Tibial nerve (tissue), 4 donors: ENCODE measurements at regions not wholly inside any gene's neighbourhood (a gene's known extent, or its start where the extent isn't known, plus 50 kb on each side); places are given as distances from the start of the nearest gene placed in this dataset.
"Not testable (repeated sequence)": the region's sequence is repeated elsewhere in the genome, so short reads cannot be mapped to it uniquely, and the experiment has no call there.

Experiments used
- DNase-seq, 2 donors: peaks; one replicate each; pipeline ENCODE4 v3.0.0-alpha.2; 2019; ENCODE audit warnings: low spot score in 2 of 2
- H3K27ac ChIP-seq, 4 donors: fragments of 200-600 bp; sonication (generic) in 3 of 4; one replicate each; pipeline ENCODE4 v1.5.1; 2017 to 2019; ENCODE audit warnings: mild to moderate bottlenecking in 1 of 4
- H3K27me3 ChIP-seq, 2 donors: fragments of 200-600 bp; sonication (generic) in 1 of 2; one replicate each; pipeline versions ENCODE4 v1.5.1 to v1.6.0; 2017 to 2019
- H3K36me3 ChIP-seq, 3 donors: fragments of 200-600 bp; sonication (generic); one replicate each; pipeline ENCODE4 v1.5.1; 2018 to 2019
- H3K4me1 ChIP-seq, 4 donors: fragments of 200-600 bp; sonication (generic) in 3 of 4; one replicate each; pipeline ENCODE4 v1.5.1; 2017 to 2019
- H3K4me3 ChIP-seq, 4 donors: fragments of 200-600 bp; sonication (generic) in 3 of 4; one replicate each; pipeline ENCODE4 v1.5.1; 2017 to 2019; ENCODE audit warnings: mild to moderate bottlenecking in 1 of 4, moderate library complexity in 1 of 4
- H3K9me3 ChIP-seq, 4 donors: fragments of 200-600 bp; sonication (generic) in 3 of 4; one replicate each; pipeline ENCODE4 v1.5.1; 2017 to 2019
- EP300 ChIP-seq, 2 donors: sonication (generic); formaldehyde crosslinking; IDR thresholded peaks; one replicate each; pipeline ENCODE4 v1.6.1; 2017; ENCODE audit warnings: antibody characterized with exemption in 2 of 2, mild to moderate bottlenecking in 1 of 2
- POLR2A ChIP-seq, 2 donors: fragments of 450-650 bp; IDR thresholded peaks; one replicate each; pipeline ENCODE4 v1.6.1; 2017; ENCODE audit warnings: antibody characterized with exemption in 2 of 2, mild to moderate bottlenecking in 2 of 2, moderate library complexity in 2 of 2
- WGBS, 2 donors: methylation state at CpG; one replicate each; pipeline ENCODE4 v1.1.5; 2018; 5-methylcytosine and 5-hydroxymethylcytosine counted together
- TF ChIP-seq, protein P1 (sequence below), 5 experiments: fragments of 200-600 bp in 3 of 5; fragments of 450-650 bp in 2 of 5; sonication (generic) in 3 of 5; IDR thresholded peaks; one replicate each; pipeline ENCODE4 v1.5.1; 2016 to 2019; ENCODE audit warnings: antibody characterized with exemption in 5 of 5, mild to moderate bottlenecking in 3 of 5, moderate library complexity in 2 of 5

- WGBS, 2 donors, result 35 to 40% methylated on average over 2 of the region's 2 CpGs
- H3K27ac ChIP-seq, result no peak overlapping the region
- no peaks in the 10 kb centered on the region for H3K36me3 ChIP-seq
- TF ChIP-seq EP300 (IDR thresholded peaks at IDR 0.05) (no peak), POLR2A (IDR thresholded peaks at IDR 0.05) (no peak)
- TF ChIP-seq, protein P1, sequence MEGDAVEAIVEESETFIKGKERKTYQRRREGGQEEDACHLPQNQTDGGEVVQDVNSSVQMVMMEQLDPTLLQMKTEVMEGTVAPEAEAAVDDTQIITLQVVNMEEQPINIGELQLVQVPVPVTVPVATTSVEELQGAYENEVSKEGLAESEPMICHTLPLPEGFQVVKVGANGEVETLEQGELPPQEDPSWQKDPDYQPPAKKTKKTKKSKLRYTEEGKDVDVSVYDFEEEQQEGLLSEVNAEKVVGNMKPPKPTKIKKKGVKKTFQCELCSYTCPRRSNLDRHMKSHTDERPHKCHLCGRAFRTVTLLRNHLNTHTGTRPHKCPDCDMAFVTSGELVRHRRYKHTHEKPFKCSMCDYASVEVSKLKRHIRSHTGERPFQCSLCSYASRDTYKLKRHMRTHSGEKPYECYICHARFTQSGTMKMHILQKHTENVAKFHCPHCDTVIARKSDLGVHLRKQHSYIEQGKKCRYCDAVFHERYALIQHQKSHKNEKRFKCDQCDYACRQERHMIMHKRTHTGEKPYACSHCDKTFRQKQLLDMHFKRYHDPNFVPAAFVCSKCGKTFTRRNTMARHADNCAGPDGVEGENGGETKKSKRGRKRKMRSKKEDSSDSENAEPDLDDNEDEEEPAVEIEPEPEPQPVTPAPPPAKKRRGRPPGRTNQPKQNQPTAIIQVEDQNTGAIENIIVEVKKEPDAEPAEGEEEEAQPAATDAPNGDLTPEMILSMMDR (IDR thresholded peaks at IDR 0.05), result no peak
- no peaks in the 10 kb centered on the region for H3K9me3 ChIP-seq
- H3K4me1 ChIP-seq, result no peaks in the 10 kb centered on the region
- H3K4me3 ChIP-seq, result no peak overlapping the region
- no peaks in the 10 kb centered on the region for H3K27me3 ChIP-seq
- DNase-seq, result no peak
Measured at GRCh38 chr4:158395889-158396288, 125.8 kb upstream of the RXFP1 start.

DNA sequence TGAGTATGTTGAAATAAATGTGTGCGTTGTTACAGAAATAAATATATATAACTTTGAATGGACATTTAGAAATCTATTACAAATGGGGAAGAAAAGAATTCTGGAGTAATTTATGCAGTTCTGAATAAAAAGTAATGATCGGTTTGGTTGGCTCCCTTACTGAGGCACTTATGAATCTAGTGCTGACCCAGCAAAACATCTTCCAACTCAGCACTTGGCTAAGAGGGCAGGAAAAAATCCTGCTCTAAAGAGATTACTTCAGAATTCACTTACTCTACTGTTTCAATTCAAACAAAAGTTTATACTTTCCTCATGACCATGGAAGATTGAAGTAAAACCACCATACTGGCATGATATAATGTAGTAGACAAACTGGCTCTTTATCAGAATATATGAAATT lies 123.9 kb upstream of the RXFP1 start:
- no peaks in the 10 kb centered on the region for H3K36me3 ChIP-seq
- no peak overlapping the region for H3K27ac ChIP-seq
- H3K9me3 ChIP-seq, result no peaks in the 10 kb centered on the region
- 68 to 78% methylated on average over 2 of the region's 2 CpGs for WGBS, 2 donors
- H3K4me1 ChIP-seq, result no peaks in the 10 kb centered on the region
- DNase-seq, result no peak
- no peaks in the 10 kb centered on the region for H3K27me3 ChIP-seq
- TF ChIP-seq POLR2A (IDR thresholded peaks at IDR 0.05), result no peak
- TF ChIP-seq EP300 (IDR thresholded peaks at IDR 0.05), result no peak
- TF ChIP-seq, protein P1 (IDR thresholded peaks at IDR 0.05), result no peak
- no peak overlapping the region for H3K4me3 ChIP-seq

DNA sequence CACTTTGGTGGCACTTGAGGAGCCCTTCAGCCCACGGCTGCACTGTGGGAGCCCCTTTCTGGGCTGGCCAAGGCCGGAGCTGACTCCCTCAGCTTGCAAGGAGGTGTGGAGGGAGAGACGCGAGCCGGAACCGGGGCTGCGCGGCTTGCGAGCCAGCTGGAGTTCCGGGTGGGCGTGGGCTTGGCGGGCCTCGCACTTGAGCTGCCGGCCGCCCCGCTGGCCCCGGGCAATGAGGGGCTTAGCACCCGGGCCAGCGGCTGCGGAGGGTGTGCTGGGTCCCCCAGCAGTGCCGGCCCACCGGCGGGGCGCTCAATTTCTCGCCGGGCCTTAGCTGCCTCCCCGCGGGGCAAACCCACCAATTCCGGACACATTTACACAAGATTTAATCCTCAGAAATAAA lies 113.7 kb upstream of the RXFP1 start:
- not testable (repeated sequence) for H3K4me3 ChIP-seq, H3K36me3 ChIP-seq, DNase-seq, H3K27ac ChIP-seq, H3K4me1 ChIP-seq, H3K27me3 ChIP-seq
- peaks cover 0 to 11% (median 0%) of the 10 kb centered on the region in 4 donors for H3K9me3 ChIP-seq
- WGBS, 2 donors, result 96 to 97% methylated on average over 13 to 22 of the region's 29 CpGs

GRCh38 chr4:158410272-158410671 lies 111.4 kb upstream of the RXFP1 start:
- Histone ChIP-seq H3K4me3 (no peak overlapping the region), H3K9me3 (peaks cover 0 to 5% (median 0%) of the 10 kb centered on the region in 4 donors), H3K4me1 (no peaks in the 10 kb centered on the region), H3K36me3 (no peaks in the 10 kb centered on the region), H3K27me3 (no peaks in the 10 kb centered on the region), H3K27ac (no peak overlapping the region)
- WGBS, 2 donors, result 68 to 70% methylated on average over 3 of the region's 3 CpGs
- DNase-seq, result no peak
- TF ChIP-seq, protein P1 (IDR thresholded peaks at IDR 0.05), result no peak
- no peak for TF ChIP-seq EP300 (IDR thresholded peaks at IDR 0.05)
- TF ChIP-seq POLR2A (IDR thresholded peaks at IDR 0.05), result no peak

- H3K9me3 ChIP-seq, result peaks cover 0 to 5% (median 0%) of the 10 kb centered on the region in 4 donors
- no peak overlapping the region for H3K4me3 ChIP-seq
- no peaks in the 10 kb centered on the region for H3K4me1 ChIP-seq
- TF ChIP-seq POLR2A (IDR thresholded peaks at IDR 0.05) (no peak), EP300 (IDR thresholded peaks at IDR 0.05) (no peak)
- TF ChIP-seq, protein P1 (IDR thresholded peaks at IDR 0.05), result no peak
- no peak for DNase-seq
- WGBS, 2 donors, result 41 to 66% methylated on average over 2 of the region's 2 CpGs
- H3K36me3 ChIP-seq, result no peaks in the 10 kb centered on the region
- H3K27ac ChIP-seq, result no peak overlapping the region
- no peaks in the 10 kb centered on the region for H3K27me3 ChIP-seq
Measured at GRCh38 chr4:158411269-158411668, 110.4 kb upstream of the RXFP1 start.

- H3K27me3 ChIP-seq, H3K27ac ChIP-seq, H3K9me3 ChIP-seq, H3K4me1 ChIP-seq, H3K4me3 ChIP-seq, H3K36me3 ChIP-seq, DNase-seq: not testable (repeated sequence)
- WGBS, 2 donors, result 78 to 90% methylated on average over 4 of the region's 4 CpGs
Measured at GRCh38 chr4:158418679-158419078, 103.0 kb upstream of the RXFP1 start.
